ENCODE measurements at regions not wholly inside any gene's neighbourhood (a gene's known extent, or its start where the extent isn't known, plus 50 kb on each side); places are given as distances from the start of the nearest gene placed in this dataset.

DNA sequence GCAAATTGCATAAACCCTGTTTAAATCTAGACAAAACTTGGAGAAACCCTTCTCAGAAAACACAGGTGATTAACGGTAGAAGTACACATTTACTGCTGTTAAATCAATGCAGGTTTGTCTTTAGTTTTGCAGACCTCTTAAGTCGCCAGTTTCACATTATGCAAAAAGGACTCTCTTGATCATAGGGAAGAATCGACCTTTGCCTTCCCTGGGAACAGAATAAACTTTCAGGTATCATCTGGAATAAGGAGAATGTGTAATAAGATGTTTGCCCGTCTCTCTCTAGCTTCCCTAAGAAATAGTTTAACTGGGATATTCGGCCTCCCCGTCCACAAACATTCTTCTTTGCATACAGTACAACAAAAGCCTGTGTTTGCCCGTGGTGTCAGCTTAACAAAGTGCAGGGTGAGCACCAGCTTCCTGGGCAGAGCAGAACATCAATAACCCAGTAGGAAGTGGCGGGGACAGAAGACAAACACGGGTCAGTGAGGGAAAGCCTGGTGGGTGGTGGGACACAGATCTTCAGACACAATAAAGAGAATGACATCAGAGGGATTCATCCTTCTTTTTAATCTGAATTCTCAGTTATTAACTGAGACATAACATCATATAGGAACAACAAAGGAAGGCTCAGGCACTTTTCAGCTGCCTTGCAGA, 1077.7 kb upstream of the SLC10A2 start:
- TF ChIP-seq, protein P1, sequence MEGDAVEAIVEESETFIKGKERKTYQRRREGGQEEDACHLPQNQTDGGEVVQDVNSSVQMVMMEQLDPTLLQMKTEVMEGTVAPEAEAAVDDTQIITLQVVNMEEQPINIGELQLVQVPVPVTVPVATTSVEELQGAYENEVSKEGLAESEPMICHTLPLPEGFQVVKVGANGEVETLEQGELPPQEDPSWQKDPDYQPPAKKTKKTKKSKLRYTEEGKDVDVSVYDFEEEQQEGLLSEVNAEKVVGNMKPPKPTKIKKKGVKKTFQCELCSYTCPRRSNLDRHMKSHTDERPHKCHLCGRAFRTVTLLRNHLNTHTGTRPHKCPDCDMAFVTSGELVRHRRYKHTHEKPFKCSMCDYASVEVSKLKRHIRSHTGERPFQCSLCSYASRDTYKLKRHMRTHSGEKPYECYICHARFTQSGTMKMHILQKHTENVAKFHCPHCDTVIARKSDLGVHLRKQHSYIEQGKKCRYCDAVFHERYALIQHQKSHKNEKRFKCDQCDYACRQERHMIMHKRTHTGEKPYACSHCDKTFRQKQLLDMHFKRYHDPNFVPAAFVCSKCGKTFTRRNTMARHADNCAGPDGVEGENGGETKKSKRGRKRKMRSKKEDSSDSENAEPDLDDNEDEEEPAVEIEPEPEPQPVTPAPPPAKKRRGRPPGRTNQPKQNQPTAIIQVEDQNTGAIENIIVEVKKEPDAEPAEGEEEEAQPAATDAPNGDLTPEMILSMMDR (IDR thresholded peaks at IDR 0.05; ENCODE audit: low read depth, low read length) = no peak
- TF ChIP-seq POLR2A (IDR thresholded peaks at IDR 0.05; ENCODE audit: extremely low read depth, insufficient read length) (no peak), MYC (IDR thresholded peaks at IDR 0.05; ENCODE audit: low read depth, low read length) (no peak)
- TF ChIP-seq, protein P2, sequence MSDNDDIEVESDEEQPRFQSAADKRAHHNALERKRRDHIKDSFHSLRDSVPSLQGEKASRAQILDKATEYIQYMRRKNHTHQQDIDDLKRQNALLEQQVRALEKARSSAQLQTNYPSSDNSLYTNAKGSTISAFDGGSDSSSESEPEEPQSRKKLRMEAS (IDR thresholded peaks at IDR 0.05; ENCODE audit: low read depth, low read length) = no peak

Data from NB4 (cell line).